HEK293T (cell line): ENCODE measurements at regions not wholly inside any gene's neighbourhood (a gene's known extent, or its start where the extent isn't known, plus 50 kb on each side); places are given as distances from the start of the nearest gene placed in this dataset.

Experiments used
- CTCF ChIA-PET: fragments of 350-600 bp; formaldehyde crosslinking; extraction: SDS; loops from one replicate; lab custom pipeline; 2021; ENCODE audit warnings: antibody characterized with exemption, inconsistent platforms; lab: Yijun Ruan, JAX
- POLR2A ChIA-PET: fragments of 350-600 bp; formaldehyde crosslinking; extraction: SDS; loops from one replicate; lab custom pipeline; 2020; ENCODE audit warnings: antibody characterized with exemption, inconsistent platforms; lab: Yijun Ruan, JAX
- DNase-seq: peaks from one replicate; pipeline ENCODE4 v3.0.0; 2012; ENCODE audit warnings: mixed read lengths; ENCODE audit errors: extremely low spot score
- ARNT ChIP-seq: fragments of 450-650 bp; IDR thresholded peaks from 2 replicates; pipeline ENCODE4 v1.6.1; 2017; ENCODE audit warnings: mild to moderate bottlenecking
- BHLHE40 ChIP-seq: fragments of 450-650 bp; IDR thresholded peaks from 2 replicates; pipeline ENCODE4 v1.6.1; 2016; ENCODE audit warnings: mild to moderate bottlenecking, moderate library complexity, borderline replicate concordance
- CTBP1 ChIP-seq: fragments of 450-650 bp; IDR thresholded peaks from 2 replicates; pipeline ENCODE4 v1.6.1; 2016; ENCODE audit warnings: borderline replicate concordance
- ELF4 ChIP-seq: fragments of 450-650 bp; IDR thresholded peaks from 2 replicates; pipeline ENCODE4 v1.6.1; 2017; ENCODE audit warnings: antibody characterized with exemption
- FOXA1 ChIP-seq: fragments of 450-650 bp; IDR thresholded peaks from 2 replicates; pipeline ENCODE4 v1.6.1; 2016; ENCODE audit warnings: mild to moderate bottlenecking
- FOXK2 ChIP-seq: fragments of 450-650 bp; IDR thresholded peaks from 2 replicates; pipeline ENCODE4 v1.6.1; 2016; ENCODE audit warnings: mild to moderate bottlenecking
- FOXM1 ChIP-seq: fragments of 450-650 bp; IDR thresholded peaks from 2 replicates; pipeline ENCODE4 v1.6.1; 2017; ENCODE audit warnings: mild to moderate bottlenecking, borderline replicate concordance
- HDGF ChIP-seq: fragments of 450-650 bp; IDR thresholded peaks from 2 replicates; pipeline ENCODE4 v1.6.1; 2017; ENCODE audit warnings: antibody characterized with exemption, borderline replicate concordance
- L3MBTL2 ChIP-seq: fragments of 450-650 bp; conservative IDR thresholded peaks from 2 replicates; pipeline ENCODE4 v1.6.1; 2016; ENCODE audit warnings: mild to moderate bottlenecking
- LEF1 ChIP-seq: fragments of 450-650 bp; IDR thresholded peaks from 2 replicates; pipeline ENCODE4 v1.6.1; 2017; ENCODE audit warnings: mild to moderate bottlenecking, borderline replicate concordance
- NFRKB ChIP-seq: fragments of 450-650 bp; IDR thresholded peaks from 2 replicates; pipeline ENCODE4 v1.6.1; 2016; ENCODE audit warnings: mild to moderate bottlenecking, moderate library complexity
- PKNOX1 ChIP-seq: fragments of 450-650 bp; IDR thresholded peaks from 2 replicates; pipeline ENCODE4 v1.6.1; 2016
- SP1 ChIP-seq: fragments of 450-650 bp; IDR thresholded peaks from 2 replicates; pipeline ENCODE4 v1.6.1; 2017
- SUZ12 ChIP-seq: fragments of 450-650 bp; IDR thresholded peaks from 2 replicates; pipeline ENCODE4 v1.6.1; 2016; ENCODE audit warnings: mild to moderate bottlenecking
- TARDBP ChIP-seq: fragments of 450-650 bp; IDR thresholded peaks from 2 replicates; pipeline ENCODE4 v1.6.1; 2016
- ZNF384 ChIP-seq: fragments of 450-650 bp; IDR thresholded peaks from 2 replicates; pipeline ENCODE4 v1.6.1; 2016

DNA sequence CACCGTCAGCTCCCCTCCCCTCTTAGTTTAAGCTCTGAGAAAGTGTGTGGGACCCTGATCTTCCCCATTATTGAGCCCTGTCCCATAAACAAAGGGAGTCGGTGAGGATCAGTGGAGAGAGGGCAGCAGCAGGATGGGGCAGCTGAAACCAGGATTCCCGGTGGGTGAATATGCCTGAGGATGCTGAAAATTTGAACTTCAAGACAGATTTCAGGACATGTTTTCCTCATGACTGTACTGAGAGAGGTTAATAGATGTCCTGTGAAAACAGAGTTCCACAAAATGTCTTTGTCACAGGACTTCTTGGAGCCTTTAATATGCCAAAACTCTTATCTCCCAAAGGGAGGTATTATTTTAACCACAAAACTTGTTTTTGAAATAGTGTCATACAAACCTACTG lies 53.5 kb upstream of the SLC22A16 start:
- ChIA-PET POLR2A (no interaction called here), CTCF (interaction anchor here (0.6 to 1.3 kb wide), 2 partner anchors 152 to 362 kb away, joined by 3 read pairs; no protein-coding TSS in a partner anchor)
- DNase-seq: no peak
- TF ChIP-seq BHLHE40: no peak
- no peak for TF ChIP-seq FOXK2
- no peak for TF ChIP-seq ARNT
- TF ChIP-seq NFRKB: no peak
- no peak for TF ChIP-seq FOXM1
- no peak for TF ChIP-seq CTBP1
- no peak for TF ChIP-seq SP1
- no peak for TF ChIP-seq PKNOX1
- no peak for TF ChIP-seq ZNF384
- TF ChIP-seq TARDBP: no peak
- TF ChIP-seq ELF4: no peak
- no peak for TF ChIP-seq LEF1

GRCh38 chr6:110529355-110529754 lies 52.9 kb upstream of the SLC22A16 start:
- DNase-seq: no peak
- no peak for TF ChIP-seq BHLHE40
- TF ChIP-seq L3MBTL2: no peak
- no peak for TF ChIP-seq FOXM1
- TF ChIP-seq NFRKB: no peak
- TF ChIP-seq ELF4: no peak
- no peak for TF ChIP-seq LEF1
- no peak for TF ChIP-seq PKNOX1
- no peak for TF ChIP-seq SP1
- TF ChIP-seq ARNT: no peak
- no peak for TF ChIP-seq ZNF384
- POLR2A ChIA-PET: no interaction called here
- CTCF ChIA-PET: interaction anchor here (0.6 to 1.3 kb wide), 2 partner anchors 152 to 363 kb away, joined by 3 read pairs; no protein-coding TSS in a partner anchor

- ChIA-PET CTCF (interaction anchor here (0.6 to 1.3 kb wide), 5 partner anchors 11 to 153 kb away, joined by 3 to 5 read pairs (median 3); no protein-coding TSS in a partner anchor), POLR2A (interaction anchor here (0.8 to 0.9 kb wide), 2 partner anchors 345 to 350 kb away, joined by 3 to 8 read pairs; partner anchors contain the start of gene AMD1)
- TF ChIP-seq FOXM1 (no peak), SUZ12 (no peak), CTBP1 (no peak), ELF4 (no peak), BHLHE40 (no peak), PKNOX1 (no peak), NFRKB (no peak), TARDBP (no peak), L3MBTL2 (no peak), FOXA1 (no peak), ZNF384 (no peak), HDGF (no peak)
- DNase-seq: no peak
Measured at GRCh38 chr6:110528930-110529325, 52.5 kb upstream of the SLC22A16 start.

- CTCF ChIA-PET: interaction anchor here (0.6 to 1.3 kb wide), 6 partner anchors 10 to 153 kb away, joined by 3 to 5 read pairs (median 3); no protein-coding TSS in a partner anchor
- POLR2A ChIA-PET: interaction anchor here (0.8 to 0.9 kb wide), 3 partner anchors 346 to 430 kb away, joined by 3 to 8 read pairs (median 3); partner anchors contain the start of genes AMD1 and GTF3C6
- TF ChIP-seq BHLHE40: no peak
- TF ChIP-seq PKNOX1: peak; percentile 50; the same call in 1 of the 2 replicates
- no peak for TF ChIP-seq FOXM1
- TF ChIP-seq ZNF384: peak; percentile 67
- no peak for TF ChIP-seq FOXA1
- DNase-seq: peak; percentile 60
Measured at GRCh38 chr6:110528101-110528929, 51.9 kb upstream of the SLC22A16 start.

DNA sequence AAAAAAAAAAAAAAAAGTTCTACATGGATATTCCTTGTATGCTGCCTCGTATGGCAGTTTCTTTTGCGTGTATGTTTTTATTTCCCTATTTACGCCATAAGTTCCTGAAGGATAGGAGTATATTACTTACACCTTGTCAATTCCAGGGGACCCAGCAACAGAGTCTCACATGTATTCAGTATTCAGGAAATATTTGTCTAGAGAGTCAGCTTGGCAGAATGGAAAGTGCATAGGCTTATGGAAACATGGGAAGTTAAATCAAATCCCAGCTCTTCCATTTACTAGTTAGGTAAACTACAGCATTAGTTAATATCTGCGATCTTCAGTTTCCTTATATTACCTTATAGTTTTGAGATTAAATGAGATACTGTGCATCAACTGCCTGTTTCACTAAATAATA lies 51.1 kb upstream of the SLC22A16 start:
- ChIA-PET POLR2A (interaction anchor here (1.1 kb wide), 1 partner anchor 431 kb away, joined by 4 read pairs; the partner anchor contains the start of gene GTF3C6), CTCF (no interaction called here)
- TF ChIP-seq FOXA1 (no peak), BHLHE40 (no peak), ARNT (no peak), CTBP1 (no peak)
- no peak for DNase-seq
